ENCODE measurements at regions not wholly inside any gene's neighbourhood (a gene's known extent, or its start where the extent isn't known, plus 50 kb on each side); places are given as distances from the start of the nearest gene placed in this dataset.

DNA sequence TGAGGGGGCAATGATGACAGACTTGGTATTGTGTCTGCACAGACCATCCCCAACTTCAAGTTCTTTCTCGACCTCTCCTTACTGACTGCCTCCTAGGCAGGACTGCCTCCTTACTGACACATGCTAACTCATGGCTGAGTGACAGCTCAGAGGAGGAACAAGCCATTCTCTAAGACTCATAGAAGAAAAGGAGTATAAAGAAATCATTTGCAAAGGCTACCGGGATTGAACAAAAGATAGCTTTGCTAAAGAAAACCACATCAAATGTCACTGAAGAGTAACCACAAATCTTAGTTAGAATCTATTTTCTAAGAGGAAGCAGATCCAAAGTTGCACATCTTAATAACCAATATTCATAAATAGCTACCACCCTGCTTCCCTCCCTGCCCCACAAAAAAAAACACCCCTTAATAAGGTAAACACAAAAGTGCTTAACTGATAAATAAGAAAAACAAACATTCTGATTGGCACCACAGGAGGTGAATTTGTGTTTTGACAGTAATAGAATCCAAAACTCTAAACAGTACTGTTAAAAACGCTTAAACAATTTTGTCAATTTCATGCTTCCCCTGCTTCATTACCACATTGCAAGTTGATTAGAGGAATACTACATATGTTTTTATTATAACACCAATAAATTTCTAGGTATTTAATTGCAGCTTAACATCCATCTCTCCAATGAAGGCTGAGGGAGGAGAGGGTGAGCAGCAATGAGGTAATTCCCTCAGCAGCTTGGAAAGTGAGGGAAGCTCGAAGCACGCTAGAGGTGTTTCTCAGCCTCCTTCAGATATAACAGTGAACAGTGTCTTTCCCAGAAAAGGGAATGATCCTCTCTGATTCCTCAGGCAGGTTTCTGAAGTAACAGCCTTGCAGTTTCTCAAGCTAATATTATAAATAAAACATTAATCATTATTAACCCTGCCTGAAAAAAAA, 160.0 kb downstream of the HNRNPD start:
- in situ Hi-C loops (cut with HindIII; ENCODE audit: low pct_unique_long_range_greater_than_20kb, low sequenced_read_pairs), result no loop called here
- intact Hi-C loops (cut with micrococcal nuclease; ENCODE audit: unreplicated experiment), result no loop called here
- Histone ChIP-seq H3K27ac (ENCODE audit: low read length) (no peak overlapping the region), H3K9me3 (ENCODE audit: control insufficient read depth, insufficient read depth, low read depth, low read length) (no peaks in the 10 kb centered on the region), H3K36me3 (ENCODE audit: control insufficient read depth, insufficient read depth, low read length) (no peaks in the 10 kb centered on the region), H3K4me3 (ENCODE audit: low read depth in 2 of 2, low read length in 2 of 2) (no peak overlapping the region), H3K27me3 (ENCODE audit: control insufficient read depth, insufficient read depth, low read length) (no peaks in the 10 kb centered on the region), H3K4me1 (ENCODE audit: control insufficient read depth, insufficient read depth, low read length) (no peaks in the 10 kb centered on the region)
- ChIA-PET POLR2A (no interaction called here), CTCF (no interaction called here)
- DNase-seq (ENCODE audit: low read depth, low spot score) (no peak), ATAC-seq (no peak)
- TF ChIP-seq TCF7L2 (IDR thresholded peaks at IDR 0.05; ENCODE audit: low read depth, low read length), result no peak
- TF ChIP-seq, protein P1, sequence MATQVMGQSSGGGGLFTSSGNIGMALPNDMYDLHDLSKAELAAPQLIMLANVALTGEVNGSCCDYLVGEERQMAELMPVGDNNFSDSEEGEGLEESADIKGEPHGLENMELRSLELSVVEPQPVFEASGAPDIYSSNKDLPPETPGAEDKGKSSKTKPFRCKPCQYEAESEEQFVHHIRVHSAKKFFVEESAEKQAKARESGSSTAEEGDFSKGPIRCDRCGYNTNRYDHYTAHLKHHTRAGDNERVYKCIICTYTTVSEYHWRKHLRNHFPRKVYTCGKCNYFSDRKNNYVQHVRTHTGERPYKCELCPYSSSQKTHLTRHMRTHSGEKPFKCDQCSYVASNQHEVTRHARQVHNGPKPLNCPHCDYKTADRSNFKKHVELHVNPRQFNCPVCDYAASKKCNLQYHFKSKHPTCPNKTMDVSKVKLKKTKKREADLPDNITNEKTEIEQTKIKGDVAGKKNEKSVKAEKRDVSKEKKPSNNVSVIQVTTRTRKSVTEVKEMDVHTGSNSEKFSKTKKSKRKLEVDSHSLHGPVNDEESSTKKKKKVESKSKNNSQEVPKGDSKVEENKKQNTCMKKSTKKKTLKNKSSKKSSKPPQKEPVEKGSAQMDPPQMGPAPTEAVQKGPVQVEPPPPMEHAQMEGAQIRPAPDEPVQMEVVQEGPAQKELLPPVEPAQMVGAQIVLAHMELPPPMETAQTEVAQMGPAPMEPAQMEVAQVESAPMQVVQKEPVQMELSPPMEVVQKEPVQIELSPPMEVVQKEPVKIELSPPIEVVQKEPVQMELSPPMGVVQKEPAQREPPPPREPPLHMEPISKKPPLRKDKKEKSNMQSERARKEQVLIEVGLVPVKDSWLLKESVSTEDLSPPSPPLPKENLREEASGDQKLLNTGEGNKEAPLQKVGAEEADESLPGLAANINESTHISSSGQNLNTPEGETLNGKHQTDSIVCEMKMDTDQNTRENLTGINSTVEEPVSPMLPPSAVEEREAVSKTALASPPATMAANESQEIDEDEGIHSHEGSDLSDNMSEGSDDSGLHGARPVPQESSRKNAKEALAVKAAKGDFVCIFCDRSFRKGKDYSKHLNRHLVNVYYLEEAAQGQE (IDR thresholded peaks at IDR 0.05; ENCODE audit: insufficient read depth in 1 of 2, low read depth in 2 of 2, low read length in 1 of 2), result no peak
- BruUV-seq (replicated peaks), result no TSS peak

GRCh38 chr4:82201805-82202641, 171.8 kb downstream of the HNRNPD start:
- no peak overlapping the region for H3K4me3 ChIP-seq (ENCODE audit: low read depth in 2 of 2, low read length in 2 of 2)
- DNase-seq (ENCODE audit: low read depth, low spot score), result peak; percentile 7
- ATAC-seq, result peak; percentile 74; the same call in 1 of the 2 replicates
- no peaks in the 10 kb centered on the region for H3K9me3 ChIP-seq (ENCODE audit: control insufficient read depth, insufficient read depth, low read depth, low read length)
- CTCF ChIA-PET, result interaction anchor here (0.9 kb wide), 1 partner anchor 735 kb away, joined by 4 read pairs; no protein-coding TSS in a partner anchor
- no peaks in the 10 kb centered on the region for H3K36me3 ChIP-seq (ENCODE audit: control insufficient read depth, insufficient read depth, low read length)
- no peaks in the 10 kb centered on the region for H3K4me1 ChIP-seq (ENCODE audit: control insufficient read depth, insufficient read depth, low read length)
- intact Hi-C loops (cut with micrococcal nuclease; ENCODE audit: unreplicated experiment), result loop anchor here (2.0 to 5.0 kb wide), 2 partner anchors 735 to 795 kb away; no protein-coding TSS in a partner anchor
- in situ Hi-C loops (cut with HindIII; ENCODE audit: low pct_unique_long_range_greater_than_20kb, low sequenced_read_pairs), result no loop called here
- no peaks in the 10 kb centered on the region for H3K27me3 ChIP-seq (ENCODE audit: control insufficient read depth, insufficient read depth, low read length)
- POLR2A ChIA-PET, result no interaction called here
- BruUV-seq (replicated peaks), result no TSS peak
- no peak overlapping the region for H3K27ac ChIP-seq (ENCODE audit: low read length)
- TF ChIP-seq SIN3A (IDR thresholded peaks at IDR 0.05; ENCODE audit: borderline replicate concordance, insufficient read depth, low read depth, low read length) (no peak), POLR2AphosphoS5 (IDR thresholded peaks at IDR 0.05; ENCODE audit: low read depth, low read length) (no peak), CTCF (IDR thresholded peaks at IDR 0.05) (peak; percentile 73)

Data from Panc1 (cell line).